ENCODE measurements at regions not wholly inside any gene's neighbourhood (a gene's known extent, or its start where the extent isn't known, plus 50 kb on each side); places are given as distances from the start of the nearest gene placed in this dataset.

GRCh38 chr12:19026034-19026433 is 103.5 kb upstream of the PLEKHA5 start:
- TF ChIP-seq CTCF (IDR thresholded peaks at IDR 0.05) (no peak), POLR2AphosphoS5 (IDR thresholded peaks at IDR 0.05) (no peak), POLR2A (IDR thresholded peaks at IDR 0.05; ENCODE audit: low read depth) (no peak), EP300 (IDR thresholded peaks at IDR 0.05) (no peak)
